Fibroblast of pulmonary artery (primary cell): ENCODE measurements at regions not wholly inside any gene's neighbourhood (a gene's known extent, or its start where the extent isn't known, plus 50 kb on each side); places are given as distances from the start of the nearest gene placed in this dataset.

Experiments
- DNase-seq: peaks from one replicate; pipeline ENCODE4 v3.0.0-alpha.2; 2010; ENCODE audit warnings: low read depth
- H3K4me3 ChIP-seq: replicated peaks from 2 replicates; pipeline ENCODE4 v1.5.1; 2011; ENCODE audit warnings: low read depth, mild to moderate bottlenecking, control low read depth, low read length, moderate library complexity
- TF ChIP-seq, protein P1 (sequence below): IDR thresholded peaks from 2 replicates; pipeline ENCODE4 v1.5.1; 2011; ENCODE audit warnings: mild to moderate bottlenecking, control low read depth, low read length, inconsistent platforms; ENCODE audit errors: missing control alignments

DNA sequence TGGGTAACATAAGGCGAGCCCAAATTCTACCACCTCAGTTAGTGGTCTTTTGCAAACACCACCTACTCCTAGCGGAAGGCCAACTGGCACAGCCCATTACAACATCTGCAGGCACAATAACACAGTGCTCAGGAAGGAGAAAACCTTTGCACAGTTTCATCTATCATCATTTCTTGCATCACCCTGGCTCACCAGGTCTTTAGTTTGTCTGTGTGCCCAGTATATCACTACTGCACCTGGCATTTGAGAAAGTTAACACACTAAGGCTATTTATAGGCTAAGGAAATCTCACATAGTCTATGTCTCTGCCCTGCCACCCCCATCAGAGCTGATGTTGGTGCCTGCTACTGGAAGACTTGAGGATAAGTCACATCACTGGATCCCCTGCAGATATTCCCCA, 484.0 kb downstream of the SATB2 start:
- H3K4me3 ChIP-seq, result no peak overlapping the region
- no peak for DNase-seq
- TF ChIP-seq, protein P1, sequence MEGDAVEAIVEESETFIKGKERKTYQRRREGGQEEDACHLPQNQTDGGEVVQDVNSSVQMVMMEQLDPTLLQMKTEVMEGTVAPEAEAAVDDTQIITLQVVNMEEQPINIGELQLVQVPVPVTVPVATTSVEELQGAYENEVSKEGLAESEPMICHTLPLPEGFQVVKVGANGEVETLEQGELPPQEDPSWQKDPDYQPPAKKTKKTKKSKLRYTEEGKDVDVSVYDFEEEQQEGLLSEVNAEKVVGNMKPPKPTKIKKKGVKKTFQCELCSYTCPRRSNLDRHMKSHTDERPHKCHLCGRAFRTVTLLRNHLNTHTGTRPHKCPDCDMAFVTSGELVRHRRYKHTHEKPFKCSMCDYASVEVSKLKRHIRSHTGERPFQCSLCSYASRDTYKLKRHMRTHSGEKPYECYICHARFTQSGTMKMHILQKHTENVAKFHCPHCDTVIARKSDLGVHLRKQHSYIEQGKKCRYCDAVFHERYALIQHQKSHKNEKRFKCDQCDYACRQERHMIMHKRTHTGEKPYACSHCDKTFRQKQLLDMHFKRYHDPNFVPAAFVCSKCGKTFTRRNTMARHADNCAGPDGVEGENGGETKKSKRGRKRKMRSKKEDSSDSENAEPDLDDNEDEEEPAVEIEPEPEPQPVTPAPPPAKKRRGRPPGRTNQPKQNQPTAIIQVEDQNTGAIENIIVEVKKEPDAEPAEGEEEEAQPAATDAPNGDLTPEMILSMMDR, result no peak

DNA sequence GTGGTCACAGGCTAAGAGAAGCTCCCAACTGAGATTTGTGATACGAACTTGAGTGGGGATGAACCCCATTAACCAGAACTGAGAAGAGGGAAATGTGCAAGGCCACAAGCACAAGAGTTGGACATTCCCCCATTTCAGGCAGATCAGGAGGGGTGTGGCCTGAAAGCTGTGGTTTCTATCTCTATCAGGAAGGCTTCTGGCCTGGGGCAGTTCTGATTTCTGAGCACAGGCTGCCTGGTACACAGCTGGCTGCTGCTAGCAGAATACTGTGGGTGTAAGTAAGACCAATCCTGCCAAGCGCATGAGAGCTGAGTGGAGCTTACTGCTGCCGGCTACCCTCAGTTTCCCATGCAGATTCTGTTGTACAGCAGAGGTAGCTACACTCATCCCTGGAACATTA, 484.6 kb downstream of the SATB2 start:
- no peak for DNase-seq
- H3K4me3 ChIP-seq, result no peak overlapping the region
- TF ChIP-seq, protein P1, result no peak

DNA sequence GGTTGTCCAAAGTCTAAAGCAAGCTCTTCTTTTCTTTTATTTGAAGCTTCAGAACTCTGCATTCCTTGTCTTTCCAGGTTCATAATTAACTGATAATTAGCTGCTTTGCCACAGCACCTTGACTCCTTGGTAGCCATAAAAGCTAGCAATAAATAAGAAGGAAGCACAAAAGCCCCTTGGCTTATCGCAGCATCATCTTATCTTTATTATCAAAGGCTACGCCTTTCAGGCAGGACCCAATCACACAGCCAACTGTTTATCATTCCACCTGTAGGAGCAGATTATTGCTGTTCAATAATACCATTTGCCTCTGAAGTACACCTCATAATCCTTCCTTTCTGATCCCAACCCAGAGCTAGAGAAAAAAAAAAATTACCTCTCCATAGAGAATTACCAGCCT, 489.2 kb downstream of the SATB2 start:
- H3K4me3 ChIP-seq, result no peak overlapping the region
- TF ChIP-seq, protein P1, result no peak

DNA sequence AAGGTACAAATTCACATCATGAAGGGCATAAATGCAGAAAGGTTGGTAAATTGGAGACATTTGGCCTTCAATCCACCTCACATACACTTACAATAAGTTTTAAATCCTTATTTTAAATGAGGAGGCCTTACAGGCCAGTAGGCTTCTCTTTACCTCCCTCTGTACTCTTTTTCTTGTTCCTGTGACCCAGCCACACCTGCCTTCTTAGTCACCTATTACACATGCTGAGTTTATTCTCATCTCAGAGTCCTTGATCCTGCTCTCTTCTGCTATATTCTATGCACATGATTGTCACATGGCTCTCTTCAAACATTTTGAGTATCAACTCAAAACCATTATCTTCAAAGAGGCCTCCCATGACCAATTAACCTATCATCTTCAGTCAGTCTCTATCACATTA, 491.5 kb downstream of the SATB2 start:
- DNase-seq, result no peak
- TF ChIP-seq, protein P1, result no peak
- H3K4me3 ChIP-seq, result no peak overlapping the region

More for the DNA sequence above, 489.2 kb downstream of the SATB2 start:
- no peak for DNase-seq

DNA sequence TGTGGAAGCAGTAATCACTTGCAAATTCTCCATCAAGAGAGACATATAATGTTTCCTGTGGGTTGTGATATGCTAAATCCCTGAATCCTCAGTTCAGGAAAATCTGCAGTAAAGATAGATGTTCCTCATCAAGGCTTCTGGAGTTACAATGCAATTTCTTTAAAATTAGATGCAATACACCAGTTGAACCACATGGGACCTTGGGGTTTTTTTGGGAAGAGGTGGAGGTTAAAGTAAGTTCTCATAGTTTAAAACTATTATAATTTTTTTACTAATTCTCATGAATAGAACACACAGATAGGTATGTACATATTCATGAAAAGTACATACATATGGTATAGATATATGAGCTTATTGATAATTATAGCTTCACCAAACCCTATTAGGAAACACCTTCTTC, 496.2 kb downstream of the SATB2 start:
- TF ChIP-seq, protein P1, result no peak

DNA sequence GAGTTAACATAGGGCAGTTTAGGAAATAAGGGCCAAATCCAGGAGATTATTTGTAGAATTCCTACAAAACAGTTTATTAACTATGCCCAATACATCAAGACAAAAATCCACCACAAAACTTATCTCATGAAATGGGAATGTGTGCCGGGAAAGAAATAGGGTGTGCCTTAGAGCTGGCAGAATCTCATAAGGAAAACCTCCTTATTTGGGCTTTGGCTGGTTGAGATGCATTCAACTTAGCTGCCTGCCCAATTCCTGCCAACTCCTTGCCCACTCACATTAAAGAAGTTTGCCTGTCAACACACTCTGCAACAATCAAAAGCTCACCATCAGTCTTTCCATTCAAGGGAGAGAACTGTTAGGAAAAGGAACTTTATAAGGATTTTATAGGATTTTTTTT, 500.6 kb downstream of the SATB2 start:
- no peak overlapping the region for H3K4me3 ChIP-seq
- DNase-seq, result no peak
- TF ChIP-seq, protein P1, result no peak

More for the DNA sequence above, 496.2 kb downstream of the SATB2 start:
- H3K4me3 ChIP-seq, result no peak overlapping the region
- DNase-seq, result no peak

DNA sequence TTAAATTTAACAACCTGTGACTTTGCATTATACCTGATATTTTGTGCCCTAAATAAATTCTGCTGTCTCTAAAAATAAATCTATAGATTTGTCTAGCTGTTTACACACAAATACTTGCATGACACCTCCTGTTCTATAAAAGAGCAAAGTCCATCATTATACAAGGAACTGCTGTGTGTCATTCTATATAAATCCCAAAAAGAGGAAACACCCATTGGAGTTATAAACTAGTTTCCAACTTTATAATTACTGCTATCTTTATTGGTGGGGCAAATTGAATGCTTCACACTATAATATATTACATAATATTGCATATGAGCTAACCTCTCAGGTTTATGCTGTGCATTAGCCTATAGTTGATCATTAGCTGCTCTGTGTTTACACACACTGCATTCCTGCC, 504.4 kb downstream of the SATB2 start:
- H3K4me3 ChIP-seq, result no peak overlapping the region
- no peak for DNase-seq
- TF ChIP-seq, protein P1, result no peak
